Activated naive CD4-positive, alpha-beta T cell treated with anti-CD3 and anti-CD28 coated beads for 36 hours (primary cell): ENCODE measurements at regions not wholly inside any gene's neighbourhood (a gene's known extent, or its start where the extent isn't known, plus 50 kb on each side); places are given as distances from the start of the nearest gene placed in this dataset.

ENCODE experiments used
- CTCF ChIA-PET: fragments of 350-600 bp; sonication (Branson Sonifier 250); formaldehyde crosslinking; loops from one replicate; lab custom pipeline; 2021; ENCODE audit warnings: antibody characterized with exemption; lab: Charles Lee
- DNase-seq: peaks from one replicate; pipeline ENCODE4 v3.0.0-alpha.2; 2020
- H3K27ac Mint-ChIP-seq: one replicate; pipeline ENCODE4 v1.8.0; 2021; ENCODE audit warnings: mild to moderate bottlenecking, mixed read lengths
- H3K27me3 Mint-ChIP-seq: one replicate; pipeline ENCODE4 v1.8.0; 2021; ENCODE audit warnings: low read depth, mixed read lengths
- H3K36me3 Mint-ChIP-seq: one replicate; pipeline ENCODE4 v1.8.0; 2021; ENCODE audit warnings: low read depth, mixed read lengths
- H3K4me1 Mint-ChIP-seq: one replicate; pipeline ENCODE4 v1.8.0; 2021; ENCODE audit warnings: low read depth, mixed read lengths
- H3K4me3 Mint-ChIP-seq: one replicate; pipeline ENCODE4 v1.8.0; 2021; ENCODE audit warnings: mild to moderate bottlenecking, moderate library complexity, mixed read lengths
- H3K9me3 Mint-ChIP-seq: one replicate; pipeline ENCODE4 v1.8.0; 2021; ENCODE audit warnings: mixed read lengths
- intact Hi-C: fragments of 100-400 bp; cut with micrococcal nuclease; formaldehyde crosslinking; loops from one replicate; pipeline ENCODE4 v1.15.1; 2023

GRCh38 chr12:39065455-39065854, 160.1 kb upstream of the CPNE8 start:
- H3K4me3 Mint-ChIP-seq: no peak overlapping the region
- no peaks in the 10 kb centered on the region for H3K27me3 Mint-ChIP-seq
- CTCF ChIA-PET: no interaction called here
- DNase-seq: no peak
- H3K4me1 Mint-ChIP-seq: no peaks in the 10 kb centered on the region
- intact Hi-C loops: no loop called here
- H3K9me3 Mint-ChIP-seq: no peaks in the 10 kb centered on the region
- H3K27ac Mint-ChIP-seq: no peak overlapping the region
- no peaks in the 10 kb centered on the region for H3K36me3 Mint-ChIP-seq

- no peaks in the 10 kb centered on the region for H3K27me3 Mint-ChIP-seq
- CTCF ChIA-PET: no interaction called here
- intact Hi-C loops: no loop called here
- no peak overlapping the region for H3K4me3 Mint-ChIP-seq
- H3K4me1 Mint-ChIP-seq: no peaks in the 10 kb centered on the region
- H3K27ac Mint-ChIP-seq: no peak overlapping the region
- no peak for DNase-seq
- H3K36me3 Mint-ChIP-seq: no peaks in the 10 kb centered on the region
- no peaks in the 10 kb centered on the region for H3K9me3 Mint-ChIP-seq
Measured at GRCh38 chr12:39064708-39065107, 159.3 kb upstream of the CPNE8 start.

- intact Hi-C loops: no loop called here
- Mint-ChIP-seq H3K36me3 (no peaks in the 10 kb centered on the region), H3K4me1 (no peaks in the 10 kb centered on the region), H3K27ac (no peak overlapping the region), H3K4me3 (no peak overlapping the region), H3K27me3 (no peaks in the 10 kb centered on the region), H3K9me3 (no peaks in the 10 kb centered on the region)
- DNase-seq: no peak
- CTCF ChIA-PET: no interaction called here
Measured at GRCh38 chr12:39062266-39062996, 157.0 kb upstream of the CPNE8 start.

- intact Hi-C loops: no loop called here
- H3K4me3 Mint-ChIP-seq: no peak overlapping the region
- H3K27me3 Mint-ChIP-seq: no peaks in the 10 kb centered on the region
- DNase-seq: no peak
- no peak overlapping the region for H3K27ac Mint-ChIP-seq
- no peaks in the 10 kb centered on the region for H3K4me1 Mint-ChIP-seq
- H3K36me3 Mint-ChIP-seq: no peaks in the 10 kb centered on the region
- CTCF ChIA-PET: no interaction called here
- H3K9me3 Mint-ChIP-seq: no peaks in the 10 kb centered on the region
Measured at GRCh38 chr12:39061576-39061975, 156.2 kb upstream of the CPNE8 start.

- Mint-ChIP-seq H3K4me3 (no peak overlapping the region), H3K27me3 (no peaks in the 10 kb centered on the region), H3K4me1 (no peaks in the 10 kb centered on the region), H3K36me3 (no peaks in the 10 kb centered on the region), H3K9me3 (peaks cover 4% of the 10 kb centered on the region), H3K27ac (no peak overlapping the region)
- intact Hi-C loops: no loop called here
- CTCF ChIA-PET: interaction anchor here (0.7 kb wide), 1 partner anchor 56 kb away, joined by 3 read pairs; no protein-coding TSS in a partner anchor
- no peak for DNase-seq
Measured at GRCh38 chr12:39048395-39048794, 143.0 kb upstream of the CPNE8 start.

- intact Hi-C loops: no loop called here
- Mint-ChIP-seq H3K36me3 (no peaks in the 10 kb centered on the region), H3K4me3 (no peak overlapping the region), H3K27me3 (no peaks in the 10 kb centered on the region), H3K4me1 (no peaks in the 10 kb centered on the region), H3K9me3 (peaks cover 4% of the 10 kb centered on the region), H3K27ac (no peak overlapping the region)
- CTCF ChIA-PET: no interaction called here
- no peak for DNase-seq
Measured at GRCh38 chr12:39047539-39048262, 142.3 kb upstream of the CPNE8 start.

GRCh38 chr12:39044754-39045153, 139.4 kb upstream of the CPNE8 start:
- Mint-ChIP-seq H3K36me3 (no peaks in the 10 kb centered on the region), H3K4me3 (no peak overlapping the region), H3K27ac (no peak overlapping the region), H3K27me3 (no peaks in the 10 kb centered on the region), H3K4me1 (no peaks in the 10 kb centered on the region), H3K9me3 (peaks cover 2% of the 10 kb centered on the region)
- no peak for DNase-seq
- CTCF ChIA-PET: interaction anchor here (1.0 kb wide), 1 partner anchor 25 kb away, joined by 4 read pairs; no protein-coding TSS in a partner anchor
- intact Hi-C loops: no loop called here

- CTCF ChIA-PET: interaction anchor here (0.7 to 1.0 kb wide), 2 partner anchors 15 to 23 kb away, joined by 3 to 4 read pairs; no protein-coding TSS in a partner anchor
- intact Hi-C loops: no loop called here
- no peaks in the 10 kb centered on the region for H3K9me3 Mint-ChIP-seq
- no peaks in the 10 kb centered on the region for H3K36me3 Mint-ChIP-seq
- no peak overlapping the region for H3K27ac Mint-ChIP-seq
- no peaks in the 10 kb centered on the region for H3K27me3 Mint-ChIP-seq
- H3K4me1 Mint-ChIP-seq: no peaks in the 10 kb centered on the region
- DNase-seq: no peak
- no peak overlapping the region for H3K4me3 Mint-ChIP-seq
Measured at GRCh38 chr12:39043424-39043822, 138.0 kb upstream of the CPNE8 start.

GRCh38 chr12:39040275-39040674, 134.9 kb upstream of the CPNE8 start:
- Mint-ChIP-seq H3K4me1 (no peaks in the 10 kb centered on the region), H3K27ac (no peak overlapping the region), H3K9me3 (no peaks in the 10 kb centered on the region), H3K36me3 (no peaks in the 10 kb centered on the region), H3K4me3 (no peak overlapping the region), H3K27me3 (no peaks in the 10 kb centered on the region)
- CTCF ChIA-PET: interaction anchor here (0.5 to 1.2 kb wide), 2 partner anchors 13 to 50 kb away, joined by 3 read pairs; no protein-coding TSS in a partner anchor
- DNase-seq: no peak
- intact Hi-C loops: no loop called here

GRCh38 chr12:39037115-39037514, 131.7 kb upstream of the CPNE8 start:
- Mint-ChIP-seq H3K27me3 (no peaks in the 10 kb centered on the region), H3K36me3 (no peaks in the 10 kb centered on the region), H3K27ac (no peak overlapping the region), H3K4me3 (no peak overlapping the region), H3K4me1 (no peaks in the 10 kb centered on the region), H3K9me3 (no peaks in the 10 kb centered on the region)
- DNase-seq: no peak
- CTCF ChIA-PET: no interaction called here
- intact Hi-C loops: no loop called here

GRCh38 chr12:39036105-39036504, 130.7 kb upstream of the CPNE8 start:
- no peaks in the 10 kb centered on the region for H3K9me3 Mint-ChIP-seq
- intact Hi-C loops: no loop called here
- H3K27ac Mint-ChIP-seq: no peak overlapping the region
- H3K4me3 Mint-ChIP-seq: no peak overlapping the region
- CTCF ChIA-PET: no interaction called here
- DNase-seq: no peak
- H3K27me3 Mint-ChIP-seq: no peaks in the 10 kb centered on the region
- H3K4me1 Mint-ChIP-seq: no peaks in the 10 kb centered on the region
- H3K36me3 Mint-ChIP-seq: no peaks in the 10 kb centered on the region

GRCh38 chr12:39033782-39034181, 128.4 kb upstream of the CPNE8 start:
- H3K27ac Mint-ChIP-seq: no peak overlapping the region
- no peaks in the 10 kb centered on the region for H3K27me3 Mint-ChIP-seq
- H3K4me3 Mint-ChIP-seq: no peak overlapping the region
- H3K9me3 Mint-ChIP-seq: no peaks in the 10 kb centered on the region
- H3K4me1 Mint-ChIP-seq: no peaks in the 10 kb centered on the region
- CTCF ChIA-PET: no interaction called here
- H3K36me3 Mint-ChIP-seq: no peaks in the 10 kb centered on the region
- DNase-seq: no peak
- intact Hi-C loops: no loop called here

GRCh38 chr12:39032448-39032847, 127.1 kb upstream of the CPNE8 start:
- Mint-ChIP-seq H3K9me3 (no peaks in the 10 kb centered on the region), H3K27me3 (no peaks in the 10 kb centered on the region), H3K36me3 (no peaks in the 10 kb centered on the region), H3K4me1 (no peaks in the 10 kb centered on the region), H3K4me3 (no peak overlapping the region), H3K27ac (no peak overlapping the region)
- DNase-seq: no peak
- intact Hi-C loops: no loop called here
- CTCF ChIA-PET: interaction anchor here (0.6 kb wide), 1 partner anchor 948 kb away, joined by 3 read pairs; no protein-coding TSS in a partner anchor
